GM23248 (cell line): ENCODE measurements at regions not wholly inside any gene's neighbourhood (a gene's known extent, or its start where the extent isn't known, plus 50 kb on each side); places are given as distances from the start of the nearest gene placed in this dataset.

Source experiments
- EZH2 ChIP-seq: fragments of 200-600 bp; sonication (generic); IDR thresholded peaks from 2 replicates; pipeline ENCODE4 v1.6.1; 2018; ENCODE audit warnings: antibody characterized with exemption, mild to moderate bottlenecking; ENCODE audit not compliant: insufficient read depth, poor library complexity, severe bottlenecking
- EZH2phosphoT487 ChIP-seq: fragments of 200-600 bp; sonication (generic); IDR thresholded peaks from 2 replicates; pipeline ENCODE4 v1.6.1; 2018; ENCODE audit warnings: antibody characterized with exemption, moderate library complexity, mild to moderate bottlenecking, low read depth; ENCODE audit not compliant: insufficient read depth

- TF ChIP-seq EZH2, result no peak
- no peak for TF ChIP-seq EZH2phosphoT487
Measured at GRCh38 chr11:79699246-79699645, 258.4 kb upstream of the TENM4 start.
